Right renal pelvis (tissue), 4 donors: ENCODE measurements at regions not wholly inside any gene's neighbourhood (a gene's known extent, or its start where the extent isn't known, plus 50 kb on each side); places are given as distances from the start of the nearest gene placed in this dataset.

Experiments
- DNase-seq, 4 donors: peaks; one replicate each; pipeline ENCODE4 v3.0.0-alpha.2; 2013; ENCODE audit warnings: low read depth in 4 of 4, low spot score in 3 of 4, missing footprints in 1 of 4

GRCh38 chr1:209376774-209377173 is 206.7 kb upstream of the CAMK1G start:
- DNase-seq = no peak

- no peak for DNase-seq
Observed at GRCh38 chr1:209377995-209378394, 205.5 kb upstream of the CAMK1G start.

GRCh38 chr1:209379280-209379679 is 204.2 kb upstream of the CAMK1G start:
- no peak for DNase-seq

GRCh38 chr1:209380420-209380819 is 203.1 kb upstream of the CAMK1G start:
- no peak for DNase-seq

- no peak for DNase-seq
Observed at GRCh38 chr1:209382231-209383100, 201.0 kb upstream of the CAMK1G start.

GRCh38 chr1:209383422-209383821 is 200.1 kb upstream of the CAMK1G start:
- no peak for DNase-seq

GRCh38 chr1:209383907-209384709 is 199.4 kb upstream of the CAMK1G start:
- DNase-seq = no peak

- DNase-seq = no peak
Observed at GRCh38 chr1:209384710-209385550, 198.6 kb upstream of the CAMK1G start.

GRCh38 chr1:209386156-209386555 is 197.4 kb upstream of the CAMK1G start:
- no peak for DNase-seq

GRCh38 chr1:209387271-209387968 is 196.1 kb upstream of the CAMK1G start:
- DNase-seq = no peak

GRCh38 chr1:209387969-209388329 is 195.6 kb upstream of the CAMK1G start:
- DNase-seq = no peak

- DNase-seq = no peak
Observed at GRCh38 chr1:209388358-209388757, 195.2 kb upstream of the CAMK1G start.

- DNase-seq = no peak
Observed at GRCh38 chr1:209389258-209389657, 194.3 kb upstream of the CAMK1G start.

- no peak for DNase-seq
Observed at GRCh38 chr1:209389975-209390374, 193.5 kb upstream of the CAMK1G start.

GRCh38 chr1:209390764-209391163 is 192.8 kb upstream of the CAMK1G start:
- no peak for DNase-seq

- DNase-seq = no peak
Observed at GRCh38 chr1:209391792-209392191, 191.7 kb upstream of the CAMK1G start.

- DNase-seq = no peak
Observed at GRCh38 chr1:209395169-209395568, 188.3 kb upstream of the CAMK1G start.

- no peak for DNase-seq
Observed at GRCh38 chr1:209397371-209397770, 186.1 kb upstream of the CAMK1G start.

- no peak for DNase-seq
Observed at GRCh38 chr1:209397910-209398309, 185.6 kb upstream of the CAMK1G start.

GRCh38 chr1:209398313-209398991 is 185.1 kb upstream of the CAMK1G start:
- no peak for DNase-seq
